Right atrium auricular region (tissue), 2 donors: ENCODE measurements at regions not wholly inside any gene's neighbourhood (a gene's known extent, or its start where the extent isn't known, plus 50 kb on each side); places are given as distances from the start of the nearest gene placed in this dataset.

Experiments
- DNase-seq: peaks from one replicate; pipeline ENCODE4 v3.0.0-alpha.2; 2019; ENCODE audit warnings: low spot score
- H3K27ac ChIP-seq, 2 donors: fragments of 200-600 bp; sonication (generic); 1 replicate in 1 of 2; 2 replicates in 1 of 2; pipeline ENCODE4 v1.5.1; 2016 to 2019
- H3K27me3 ChIP-seq, 2 donors: fragments of 200-600 bp; sonication (generic); one replicate each; pipeline versions ENCODE4 v1.5.1 to v1.6.0; 2017 to 2019
- H3K36me3 ChIP-seq: fragments of 200-600 bp; sonication (generic); one replicate; pipeline ENCODE4 v1.5.1; 2016
- H3K4me1 ChIP-seq, 2 donors: fragments of 200-600 bp; sonication (generic); one replicate each; pipeline versions ENCODE4 v1.5.1 to v1.6.0; 2017 to 2019
- H3K4me3 ChIP-seq, 2 donors: fragments of 200-600 bp; sonication (generic); 1 replicate in 1 of 2; 2 replicates in 1 of 2; pipeline ENCODE4 v1.5.1; 2017 to 2019; ENCODE audit warnings: mild to moderate bottlenecking in 1 of 2, moderate library complexity in 1 of 2
- H3K9me3 ChIP-seq, 2 donors: fragments of 200-600 bp; sonication (generic); one replicate each; pipeline ENCODE4 v1.5.1; 2019
- TF ChIP-seq, protein P1 (sequence below), 2 donors: fragments of 200-600 bp; sonication (generic); IDR thresholded peaks; one replicate each; pipeline ENCODE4 v1.5.1; 2019; ENCODE audit warnings: antibody characterized with exemption in 2 of 2

GRCh38 chr5:74055486-74056106 is 429.6 kb downstream of the ARHGEF28 start:
- H3K27ac ChIP-seq, result no peak overlapping the region
- no peaks in the 10 kb centered on the region for H3K27me3 ChIP-seq
- H3K4me1 ChIP-seq, result peaks cover 0 to 16% of the 10 kb centered on the region in 2 donors
- no peak for DNase-seq
- H3K4me3 ChIP-seq, result no peak overlapping the region
- TF ChIP-seq, protein P1, sequence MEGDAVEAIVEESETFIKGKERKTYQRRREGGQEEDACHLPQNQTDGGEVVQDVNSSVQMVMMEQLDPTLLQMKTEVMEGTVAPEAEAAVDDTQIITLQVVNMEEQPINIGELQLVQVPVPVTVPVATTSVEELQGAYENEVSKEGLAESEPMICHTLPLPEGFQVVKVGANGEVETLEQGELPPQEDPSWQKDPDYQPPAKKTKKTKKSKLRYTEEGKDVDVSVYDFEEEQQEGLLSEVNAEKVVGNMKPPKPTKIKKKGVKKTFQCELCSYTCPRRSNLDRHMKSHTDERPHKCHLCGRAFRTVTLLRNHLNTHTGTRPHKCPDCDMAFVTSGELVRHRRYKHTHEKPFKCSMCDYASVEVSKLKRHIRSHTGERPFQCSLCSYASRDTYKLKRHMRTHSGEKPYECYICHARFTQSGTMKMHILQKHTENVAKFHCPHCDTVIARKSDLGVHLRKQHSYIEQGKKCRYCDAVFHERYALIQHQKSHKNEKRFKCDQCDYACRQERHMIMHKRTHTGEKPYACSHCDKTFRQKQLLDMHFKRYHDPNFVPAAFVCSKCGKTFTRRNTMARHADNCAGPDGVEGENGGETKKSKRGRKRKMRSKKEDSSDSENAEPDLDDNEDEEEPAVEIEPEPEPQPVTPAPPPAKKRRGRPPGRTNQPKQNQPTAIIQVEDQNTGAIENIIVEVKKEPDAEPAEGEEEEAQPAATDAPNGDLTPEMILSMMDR (IDR thresholded peaks at IDR 0.05), result no peak
- H3K36me3 ChIP-seq, result no peaks in the 10 kb centered on the region
- H3K9me3 ChIP-seq, result no peaks in the 10 kb centered on the region

- no peaks in the 10 kb centered on the region for H3K36me3 ChIP-seq
- H3K4me3 ChIP-seq, result no peak overlapping the region
- peaks cover 0 to 16% of the 10 kb centered on the region in 2 donors for H3K4me1 ChIP-seq
- no peak for DNase-seq
- H3K27ac ChIP-seq, result no peak overlapping the region
- H3K27me3 ChIP-seq, result no peaks in the 10 kb centered on the region
- H3K9me3 ChIP-seq, result no peaks in the 10 kb centered on the region
- TF ChIP-seq, protein P1 (IDR thresholded peaks at IDR 0.05), result no peak
These were observed 428.8 kb downstream of the ARHGEF28 start for GRCh38 chr5:74054641-74055421.

- TF ChIP-seq, protein P1 (IDR thresholded peaks at IDR 0.05), result no peak
- Histone ChIP-seq H3K27ac (no peak overlapping the region), H3K27me3 (no peaks in the 10 kb centered on the region)
These were observed 428.1 kb downstream of the ARHGEF28 start for GRCh38 chr5:74054139-74054538.

DNA sequence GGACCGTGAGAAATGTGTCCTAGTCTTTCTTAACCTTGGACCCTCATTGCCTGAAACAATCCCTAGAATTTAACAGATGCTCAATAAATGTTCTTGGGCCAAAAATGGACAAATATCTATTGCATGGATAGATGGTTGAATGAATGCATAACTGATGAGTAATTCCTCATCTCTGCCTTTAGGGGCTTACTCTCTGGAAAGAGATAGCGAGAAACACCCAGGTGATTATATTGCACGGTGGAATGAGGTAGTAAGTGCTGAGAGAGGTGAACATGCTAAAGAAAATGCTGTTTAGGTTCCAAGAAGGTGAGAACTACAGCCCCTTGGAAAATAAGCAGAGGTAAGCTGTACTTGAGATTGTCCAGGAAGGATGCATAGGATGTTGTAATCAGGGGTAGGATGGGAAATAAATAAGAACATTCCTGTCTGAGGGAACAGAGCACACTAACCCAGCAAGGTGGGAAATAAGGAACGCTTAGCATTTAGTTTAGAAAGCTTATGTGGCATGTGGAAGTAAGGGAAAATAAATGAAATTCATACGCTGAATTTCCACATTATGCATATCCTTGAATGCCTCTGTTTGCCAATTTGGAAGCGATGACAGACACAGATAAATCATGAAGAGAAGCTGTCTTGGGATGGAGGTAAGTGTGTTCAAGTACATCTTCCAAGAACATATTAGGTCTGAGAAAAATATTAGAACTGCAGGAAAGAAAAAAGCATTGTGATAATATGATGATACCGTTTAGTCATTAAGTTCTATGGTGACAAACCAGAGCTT is 426.6 kb downstream of the ARHGEF28 start:
- no peak overlapping the region for H3K4me3 ChIP-seq

More at GRCh38 chr5:74054139-74054538, 428.1 kb downstream of the ARHGEF28 start:
- H3K9me3 ChIP-seq, result no peaks in the 10 kb centered on the region
- H3K36me3 ChIP-seq, result no peaks in the 10 kb centered on the region
- H3K4me1 ChIP-seq, result peaks cover 0 to 16% of the 10 kb centered on the region in 2 donors
- no peak for DNase-seq
- no peak overlapping the region for H3K4me3 ChIP-seq

GRCh38 chr5:74051076-74051475 is 425.1 kb downstream of the ARHGEF28 start:
- Histone ChIP-seq H3K9me3 (no peaks in the 10 kb centered on the region), H3K27ac (no peak overlapping the region), H3K36me3 (no peaks in the 10 kb centered on the region), H3K4me1 (peaks cover 0 to 14% of the 10 kb centered on the region in 2 donors), H3K4me3 (no peak overlapping the region), H3K27me3 (no peaks in the 10 kb centered on the region)
- TF ChIP-seq, protein P1 (IDR thresholded peaks at IDR 0.05), result no peak
- no peak for DNase-seq

More for the DNA sequence above, 426.6 kb downstream of the ARHGEF28 start:
- Histone ChIP-seq H3K27me3 (no peaks in the 10 kb centered on the region), H3K4me1 (peaks cover 0 to 16% of the 10 kb centered on the region in 2 donors), H3K9me3 (no peaks in the 10 kb centered on the region), H3K27ac (no peak overlapping the region), H3K36me3 (no peaks in the 10 kb centered on the region)
- no peak for DNase-seq
- TF ChIP-seq, protein P1 (IDR thresholded peaks at IDR 0.05), result no peak
